Endothelial cell of umbilical vein (primary cell): ENCODE measurements at regions not wholly inside any gene's neighbourhood (a gene's known extent, or its start where the extent isn't known, plus 50 kb on each side); places are given as distances from the start of the nearest gene placed in this dataset.

ENCODE experiments used
- GATA2 ChIP-seq: IDR thresholded peaks from 2 replicates; pipeline ENCODE4 v1.7.0; 2011; ENCODE audit warnings: low read depth, mild to moderate bottlenecking, moderate library complexity, mixed read lengths, low read length; ENCODE audit not compliant: insufficient read length, insufficient read depth
- POLR2AphosphoS5 ChIP-seq: IDR thresholded peaks from 2 replicates; pipeline ENCODE4 v1.6.1; 2012; ENCODE audit warnings: low read depth, mild to moderate bottlenecking, control low read depth, low read length, moderate library complexity; ENCODE audit not compliant: insufficient read depth
- TF ChIP-seq, protein P1 (sequence below), 2 donors: IDR thresholded peaks; 1 replicate in 1 of 2; 2 replicates in 1 of 2; pipeline ENCODE4 v1.5.1; 2011; ENCODE audit warnings: low read length in 2 of 2, mild to moderate bottlenecking in 2 of 2, moderate library complexity in 2 of 2, control low read depth in 1 of 2, inconsistent platforms in 1 of 2, low read depth in 1 of 2; ENCODE audit not compliant: insufficient read depth in 1 of 2; ENCODE audit errors: extremely low read depth in 1 of 2

- TF ChIP-seq, protein P1, sequence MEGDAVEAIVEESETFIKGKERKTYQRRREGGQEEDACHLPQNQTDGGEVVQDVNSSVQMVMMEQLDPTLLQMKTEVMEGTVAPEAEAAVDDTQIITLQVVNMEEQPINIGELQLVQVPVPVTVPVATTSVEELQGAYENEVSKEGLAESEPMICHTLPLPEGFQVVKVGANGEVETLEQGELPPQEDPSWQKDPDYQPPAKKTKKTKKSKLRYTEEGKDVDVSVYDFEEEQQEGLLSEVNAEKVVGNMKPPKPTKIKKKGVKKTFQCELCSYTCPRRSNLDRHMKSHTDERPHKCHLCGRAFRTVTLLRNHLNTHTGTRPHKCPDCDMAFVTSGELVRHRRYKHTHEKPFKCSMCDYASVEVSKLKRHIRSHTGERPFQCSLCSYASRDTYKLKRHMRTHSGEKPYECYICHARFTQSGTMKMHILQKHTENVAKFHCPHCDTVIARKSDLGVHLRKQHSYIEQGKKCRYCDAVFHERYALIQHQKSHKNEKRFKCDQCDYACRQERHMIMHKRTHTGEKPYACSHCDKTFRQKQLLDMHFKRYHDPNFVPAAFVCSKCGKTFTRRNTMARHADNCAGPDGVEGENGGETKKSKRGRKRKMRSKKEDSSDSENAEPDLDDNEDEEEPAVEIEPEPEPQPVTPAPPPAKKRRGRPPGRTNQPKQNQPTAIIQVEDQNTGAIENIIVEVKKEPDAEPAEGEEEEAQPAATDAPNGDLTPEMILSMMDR (IDR thresholded peaks at IDR 0.05; ENCODE audit: extremely low read depth in 1 of 2, insufficient read depth in 1 of 2, low read depth in 1 of 2, low read length in 2 of 2): no peak
- TF ChIP-seq GATA2 (no peak), POLR2AphosphoS5 (no peak)
Measured at GRCh38 chr6:819122-819521, 126.2 kb upstream of the EXOC2 start.
